Neutrophil (primary cell): ENCODE measurements at regions not wholly inside any gene's neighbourhood (a gene's known extent, or its start where the extent isn't known, plus 50 kb on each side); places are given as distances from the start of the nearest gene placed in this dataset.

Experiments
- H3K27ac ChIP-seq: fragments of 200-600 bp; sonication (generic); 2 replicates; pipeline ENCODE4 v1.5.1; 2016; ENCODE audit warnings: mild to moderate bottlenecking, moderate library complexity
- H3K27me3 ChIP-seq: fragments of 200-600 bp; sonication (generic); 2 replicates; pipeline ENCODE4 v1.6.0; 2016; ENCODE audit warnings: mild to moderate bottlenecking
- H3K36me3 ChIP-seq: fragments of 200-600 bp; sonication (generic); 2 replicates; pipeline ENCODE4 v1.5.1; 2017
- H3K4me1 ChIP-seq, 2 experiments: fragments of 200-600 bp in 1 of 2; sonication (generic) in 1 of 2; 1 replicate in 1 of 2; 2 replicates in 1 of 2; pipeline versions ENCODE4 v1.5.1 to v1.6.1; 2013 to 2016; ENCODE audit warnings: low read depth in 1 of 2, low read length in 1 of 2, mild to moderate bottlenecking in 1 of 2, moderate library complexity in 1 of 2; ENCODE audit not compliant: control insufficient read depth in 1 of 2, insufficient read depth in 1 of 2
- H3K4me3 ChIP-seq, 2 experiments: fragments of 200-600 bp in 1 of 2; sonication (generic) in 1 of 2; 1 replicate in 1 of 2; 2 replicates in 1 of 2; pipeline ENCODE4 v1.5.1; 2013 to 2016; ENCODE audit warnings: low read depth in 1 of 2, low read length in 1 of 2, mild to moderate bottlenecking in 1 of 2, moderate library complexity in 1 of 2
- H3K9me3 ChIP-seq: fragments of 200-600 bp; sonication (generic); 2 replicates; pipeline ENCODE4 v1.5.1; 2016
- TF ChIP-seq, protein P1 (sequence below): fragments of 200-600 bp; sonication (generic); IDR thresholded peaks from 2 replicates; pipeline ENCODE4 v1.5.1; 2016; ENCODE audit warnings: antibody characterized with exemption

DNA sequence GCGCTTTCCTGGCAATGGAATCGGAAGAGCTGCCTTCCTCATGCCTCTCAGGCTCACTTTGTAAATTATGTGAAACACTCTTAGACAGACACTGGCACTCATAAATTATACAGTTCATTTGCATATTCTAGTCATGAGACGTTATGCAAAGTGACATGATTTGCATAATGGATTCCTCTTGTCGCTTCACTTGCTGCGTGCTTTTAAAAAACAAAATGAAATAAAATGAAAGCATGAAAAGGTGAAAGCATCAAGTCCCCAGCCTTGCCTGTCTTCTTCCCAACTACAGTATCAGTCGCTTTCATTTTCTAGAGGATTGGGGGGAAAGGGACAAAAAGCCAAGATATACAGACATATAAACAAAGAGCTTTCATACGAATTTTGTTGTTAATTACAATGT, 252.8 kb upstream of the PMFBP1 start:
- TF ChIP-seq, protein P1, sequence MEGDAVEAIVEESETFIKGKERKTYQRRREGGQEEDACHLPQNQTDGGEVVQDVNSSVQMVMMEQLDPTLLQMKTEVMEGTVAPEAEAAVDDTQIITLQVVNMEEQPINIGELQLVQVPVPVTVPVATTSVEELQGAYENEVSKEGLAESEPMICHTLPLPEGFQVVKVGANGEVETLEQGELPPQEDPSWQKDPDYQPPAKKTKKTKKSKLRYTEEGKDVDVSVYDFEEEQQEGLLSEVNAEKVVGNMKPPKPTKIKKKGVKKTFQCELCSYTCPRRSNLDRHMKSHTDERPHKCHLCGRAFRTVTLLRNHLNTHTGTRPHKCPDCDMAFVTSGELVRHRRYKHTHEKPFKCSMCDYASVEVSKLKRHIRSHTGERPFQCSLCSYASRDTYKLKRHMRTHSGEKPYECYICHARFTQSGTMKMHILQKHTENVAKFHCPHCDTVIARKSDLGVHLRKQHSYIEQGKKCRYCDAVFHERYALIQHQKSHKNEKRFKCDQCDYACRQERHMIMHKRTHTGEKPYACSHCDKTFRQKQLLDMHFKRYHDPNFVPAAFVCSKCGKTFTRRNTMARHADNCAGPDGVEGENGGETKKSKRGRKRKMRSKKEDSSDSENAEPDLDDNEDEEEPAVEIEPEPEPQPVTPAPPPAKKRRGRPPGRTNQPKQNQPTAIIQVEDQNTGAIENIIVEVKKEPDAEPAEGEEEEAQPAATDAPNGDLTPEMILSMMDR = no peak
- Histone ChIP-seq H3K27me3 (no peaks in the 10 kb centered on the region), H3K27ac (no peak overlapping the region)

DNA sequence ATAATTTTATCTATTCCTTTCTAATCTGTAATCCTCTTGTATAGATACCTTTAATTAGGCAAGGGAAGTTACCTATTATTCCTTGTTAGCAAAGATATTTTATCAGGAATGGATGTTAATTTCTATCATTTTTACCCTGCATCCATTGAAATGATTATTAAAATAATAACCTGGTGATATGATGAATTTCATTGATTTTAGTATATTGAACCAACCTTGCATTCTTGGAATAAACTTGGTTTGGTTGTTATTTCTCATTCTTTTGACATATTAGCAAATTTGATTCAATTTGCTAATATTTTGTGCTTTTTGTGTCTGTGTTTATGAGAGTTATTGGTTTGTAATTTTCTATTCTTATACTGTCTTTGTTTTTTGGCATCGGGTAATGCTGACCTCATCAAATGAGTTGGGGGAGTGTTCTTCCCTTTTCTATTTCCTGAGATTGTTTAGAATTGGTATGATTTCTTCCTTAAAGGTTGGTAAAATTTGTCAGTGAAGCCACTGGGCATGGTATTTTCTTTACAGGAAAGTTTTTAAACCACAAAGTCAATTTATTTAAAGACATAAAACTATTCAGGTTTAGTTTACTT, 250.4 kb upstream of the PMFBP1 start:
- TF ChIP-seq, protein P1 = no peak
- no peaks in the 10 kb centered on the region for H3K27me3 ChIP-seq
- H3K9me3 ChIP-seq = peaks cover 8% of the 10 kb centered on the region
- no peaks in the 10 kb centered on the region for H3K36me3 ChIP-seq
- no peak overlapping the region for H3K27ac ChIP-seq
- no peak overlapping the region for H3K4me3 ChIP-seq
- H3K4me1 ChIP-seq = no peaks in the 10 kb centered on the region

More for the DNA sequence above, 252.8 kb upstream of the PMFBP1 start:
- H3K4me3 ChIP-seq = no peak overlapping the region
- H3K36me3 ChIP-seq = no peaks in the 10 kb centered on the region
- H3K4me1 ChIP-seq = no peaks in the 10 kb centered on the region
- H3K9me3 ChIP-seq = peaks cover 8% of the 10 kb centered on the region

DNA sequence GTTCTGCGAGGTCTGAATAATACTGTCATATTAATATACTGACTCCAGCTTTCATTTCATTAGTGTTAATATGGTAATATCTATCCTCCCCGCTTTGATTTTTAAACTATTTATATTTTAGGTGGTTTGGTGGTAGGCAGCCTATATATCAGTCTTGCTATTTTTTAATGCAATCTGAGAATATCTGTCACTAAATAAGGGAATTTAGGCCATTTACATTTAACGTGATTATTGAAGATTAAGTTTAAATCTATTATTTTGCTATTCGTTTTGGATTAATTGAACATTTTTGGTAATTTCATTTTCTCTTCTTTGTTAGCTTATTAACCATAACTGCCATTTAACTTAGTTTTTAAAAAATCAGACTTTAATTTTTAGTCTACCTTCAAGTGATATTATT, 247.7 kb upstream of the PMFBP1 start:
- Histone ChIP-seq H3K4me1 (no peaks in the 10 kb centered on the region), H3K4me3 (no peak overlapping the region), H3K9me3 (peaks cover 8% of the 10 kb centered on the region), H3K36me3 (no peaks in the 10 kb centered on the region), H3K27me3 (no peaks in the 10 kb centered on the region), H3K27ac (no peak overlapping the region)
- TF ChIP-seq, protein P1 = no peak

DNA sequence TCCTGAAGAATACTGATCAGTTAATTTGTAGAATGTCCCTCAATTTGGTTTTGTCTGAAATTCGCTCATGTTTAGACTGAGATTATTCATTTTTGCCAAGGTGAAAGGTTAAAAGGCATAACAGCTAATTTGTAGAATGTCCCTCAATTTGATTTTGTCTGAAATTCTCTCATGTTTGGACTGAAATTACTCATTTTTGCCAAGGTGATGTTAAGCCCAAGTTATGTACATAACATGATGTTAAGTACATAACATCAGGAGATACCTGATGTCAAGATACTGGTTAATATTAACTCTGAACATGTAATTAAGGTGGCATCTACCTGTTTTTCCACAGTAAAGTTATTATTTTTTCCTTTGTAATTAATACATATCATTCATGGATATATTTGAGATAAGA, 243.4 kb upstream of the PMFBP1 start:
- no peaks in the 10 kb centered on the region for H3K9me3 ChIP-seq
- H3K4me1 ChIP-seq = no peaks in the 10 kb centered on the region
- TF ChIP-seq, protein P1 = no peak
- no peak overlapping the region for H3K27ac ChIP-seq
- H3K36me3 ChIP-seq = no peaks in the 10 kb centered on the region
- no peaks in the 10 kb centered on the region for H3K27me3 ChIP-seq
- H3K4me3 ChIP-seq = no peak overlapping the region

DNA sequence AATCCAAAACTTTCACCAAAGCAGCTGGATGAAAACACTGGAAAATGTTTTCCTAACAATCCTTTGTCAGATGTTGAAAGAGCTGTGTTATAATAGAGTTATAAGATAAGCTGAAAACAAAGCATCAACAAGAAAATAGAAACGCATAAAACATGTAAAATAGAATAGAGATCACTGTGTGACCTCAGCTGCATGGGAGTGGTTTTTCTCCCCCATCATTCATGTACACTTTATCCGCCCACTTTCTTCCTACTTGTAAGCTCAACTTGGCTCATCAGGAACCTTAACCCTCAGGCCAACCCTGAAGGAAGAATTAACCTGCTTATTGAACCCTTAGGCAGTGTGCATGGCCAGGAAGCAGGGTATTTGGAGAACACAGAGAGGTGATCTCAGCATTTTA, 238.5 kb upstream of the PMFBP1 start:
- TF ChIP-seq, protein P1 = no peak
- no peaks in the 10 kb centered on the region for H3K4me1 ChIP-seq
- H3K27me3 ChIP-seq = no peaks in the 10 kb centered on the region
- no peaks in the 10 kb centered on the region for H3K9me3 ChIP-seq
- H3K27ac ChIP-seq = no peak overlapping the region
- H3K4me3 ChIP-seq = no peak overlapping the region
- no peaks in the 10 kb centered on the region for H3K36me3 ChIP-seq

DNA sequence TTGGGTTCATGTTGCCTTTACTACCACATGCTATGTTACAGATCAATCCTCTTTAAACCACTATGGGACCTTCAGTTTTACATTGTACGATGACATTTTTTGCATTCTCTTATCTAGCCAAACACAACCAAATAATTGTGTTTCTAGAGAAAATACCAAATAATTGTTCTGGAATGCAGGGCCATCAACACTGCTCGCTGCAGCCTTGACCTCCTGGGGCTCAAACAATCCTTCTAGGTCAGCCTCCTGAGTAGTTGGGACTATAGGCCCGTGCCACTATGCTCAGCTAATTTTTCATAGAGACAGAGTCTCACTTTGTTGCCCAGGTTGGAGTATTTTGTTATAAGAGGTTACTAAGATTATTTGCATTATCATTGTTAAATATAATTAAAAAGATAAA, 237.5 kb upstream of the PMFBP1 start:
- H3K36me3 ChIP-seq = no peaks in the 10 kb centered on the region
- H3K27ac ChIP-seq = no peak overlapping the region
- no peaks in the 10 kb centered on the region for H3K9me3 ChIP-seq
- no peaks in the 10 kb centered on the region for H3K4me1 ChIP-seq
- TF ChIP-seq, protein P1 = no peak
- H3K27me3 ChIP-seq = no peaks in the 10 kb centered on the region
- H3K4me3 ChIP-seq = no peak overlapping the region
